ENCODE measurements at regions not wholly inside any gene's neighbourhood (a gene's known extent, or its start where the extent isn't known, plus 50 kb on each side); places are given as distances from the start of the nearest gene placed in this dataset.

DNA sequence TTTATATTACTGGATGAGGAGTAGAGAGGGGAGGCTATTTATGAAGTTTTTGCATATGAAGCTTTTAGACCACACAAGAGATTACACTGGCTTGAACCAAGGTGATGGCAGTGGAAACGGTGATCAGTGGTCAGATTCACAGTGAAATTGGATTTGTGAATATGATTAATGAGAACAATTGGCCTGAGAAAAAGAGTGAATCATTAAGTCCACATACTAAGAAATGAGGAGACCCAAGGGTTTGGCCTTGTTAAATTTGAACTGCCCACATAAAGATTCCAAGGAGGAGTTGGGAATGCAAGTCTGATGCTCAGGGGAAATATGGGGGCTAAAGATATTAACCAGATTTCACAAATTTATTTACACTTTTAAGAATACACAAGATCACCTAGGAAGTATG lies 155.3 kb upstream of the ADGRL3 start:
- TF ChIP-seq, protein P1, sequence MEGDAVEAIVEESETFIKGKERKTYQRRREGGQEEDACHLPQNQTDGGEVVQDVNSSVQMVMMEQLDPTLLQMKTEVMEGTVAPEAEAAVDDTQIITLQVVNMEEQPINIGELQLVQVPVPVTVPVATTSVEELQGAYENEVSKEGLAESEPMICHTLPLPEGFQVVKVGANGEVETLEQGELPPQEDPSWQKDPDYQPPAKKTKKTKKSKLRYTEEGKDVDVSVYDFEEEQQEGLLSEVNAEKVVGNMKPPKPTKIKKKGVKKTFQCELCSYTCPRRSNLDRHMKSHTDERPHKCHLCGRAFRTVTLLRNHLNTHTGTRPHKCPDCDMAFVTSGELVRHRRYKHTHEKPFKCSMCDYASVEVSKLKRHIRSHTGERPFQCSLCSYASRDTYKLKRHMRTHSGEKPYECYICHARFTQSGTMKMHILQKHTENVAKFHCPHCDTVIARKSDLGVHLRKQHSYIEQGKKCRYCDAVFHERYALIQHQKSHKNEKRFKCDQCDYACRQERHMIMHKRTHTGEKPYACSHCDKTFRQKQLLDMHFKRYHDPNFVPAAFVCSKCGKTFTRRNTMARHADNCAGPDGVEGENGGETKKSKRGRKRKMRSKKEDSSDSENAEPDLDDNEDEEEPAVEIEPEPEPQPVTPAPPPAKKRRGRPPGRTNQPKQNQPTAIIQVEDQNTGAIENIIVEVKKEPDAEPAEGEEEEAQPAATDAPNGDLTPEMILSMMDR (conservative IDR thresholded peaks at IDR 0.05): no peak

DNA sequence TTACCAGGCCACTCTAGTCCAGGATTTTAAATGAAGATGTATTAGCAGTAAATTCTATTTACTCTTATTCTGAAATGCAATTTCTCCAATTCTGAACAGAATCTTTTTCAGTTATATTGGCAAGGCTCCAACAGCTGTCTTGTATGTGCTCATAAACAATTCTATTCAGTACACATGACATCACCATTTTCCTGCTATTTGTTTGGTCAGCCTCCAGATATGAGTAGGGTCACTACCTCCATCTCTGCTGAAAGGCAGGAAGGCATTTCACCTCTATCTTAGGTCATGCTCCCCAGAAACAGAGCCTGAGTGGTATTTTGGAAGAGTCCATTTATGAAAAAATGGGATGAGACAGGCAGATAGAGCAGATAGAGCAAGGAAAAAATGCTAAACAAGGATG lies 151.1 kb upstream of the ADGRL3 start:
- TF ChIP-seq, protein P1 (conservative IDR thresholded peaks at IDR 0.05): no peak
- no peak overlapping the region for H3K27ac ChIP-seq

More for the DNA sequence above, 155.3 kb upstream of the ADGRL3 start:
- no peak overlapping the region for H3K27ac ChIP-seq

DNA sequence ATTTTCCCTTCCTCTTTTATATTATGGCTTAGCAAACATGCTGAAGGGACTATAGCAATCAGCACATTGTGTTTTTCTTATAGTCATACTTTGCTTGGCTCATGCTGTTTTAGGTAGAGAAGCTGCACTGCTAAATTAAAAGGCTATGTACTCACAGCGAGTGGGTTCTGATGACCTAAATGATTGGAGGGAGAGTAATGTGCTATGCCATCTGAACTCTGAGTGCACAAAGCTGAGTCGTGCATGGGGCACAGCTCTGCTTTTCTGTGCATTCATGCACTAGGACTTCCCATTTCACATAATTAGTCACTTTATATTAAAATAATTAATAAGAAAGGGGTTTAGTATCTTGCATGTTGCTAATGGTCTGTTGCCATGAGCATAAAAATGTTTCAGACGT lies 132.7 kb upstream of the ADGRL3 start:
- TF ChIP-seq, protein P1 (conservative IDR thresholded peaks at IDR 0.05): no peak
- no peak overlapping the region for H3K27ac ChIP-seq

DNA sequence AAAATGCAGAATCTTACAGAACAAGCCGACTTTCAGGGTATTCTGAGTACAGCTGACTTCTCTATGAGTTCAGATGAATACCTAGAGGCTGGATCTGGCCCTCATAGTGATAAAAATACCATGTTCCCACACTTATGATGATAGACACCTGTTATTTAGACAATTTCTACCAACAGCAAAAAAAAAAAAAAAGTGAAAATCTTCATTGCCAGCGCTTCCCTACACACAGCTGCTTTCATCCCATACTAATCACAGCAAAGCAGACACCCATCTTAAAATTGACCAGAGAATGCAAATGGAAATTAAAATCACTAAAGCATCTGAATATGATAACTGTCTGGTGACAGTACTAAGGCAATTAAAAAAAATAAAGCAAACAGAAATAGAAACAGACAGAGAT lies 132.1 kb upstream of the ADGRL3 start:
- TF ChIP-seq, protein P1 (conservative IDR thresholded peaks at IDR 0.05): no peak
- no peak overlapping the region for H3K27ac ChIP-seq

DNA sequence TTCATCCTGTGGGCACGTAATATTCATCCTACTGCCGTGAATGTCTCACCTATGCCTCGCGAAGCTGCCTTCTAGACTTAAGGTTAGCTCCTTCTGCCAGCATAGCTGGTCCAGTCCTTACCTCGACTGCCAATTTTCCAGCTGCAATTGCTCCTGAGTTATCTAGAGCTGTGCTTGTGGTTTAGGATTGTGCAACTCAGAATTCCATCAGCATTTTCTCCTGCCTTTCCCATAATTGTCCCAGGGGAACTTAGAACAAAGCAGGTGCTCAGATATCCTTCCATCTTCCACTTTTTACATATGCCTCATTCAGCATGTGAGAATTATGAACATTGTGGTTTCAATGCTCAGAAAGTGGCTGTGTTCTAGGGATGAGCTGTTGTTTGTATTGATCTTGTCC lies 131.4 kb upstream of the ADGRL3 start:
- no peak overlapping the region for H3K27ac ChIP-seq

DNA sequence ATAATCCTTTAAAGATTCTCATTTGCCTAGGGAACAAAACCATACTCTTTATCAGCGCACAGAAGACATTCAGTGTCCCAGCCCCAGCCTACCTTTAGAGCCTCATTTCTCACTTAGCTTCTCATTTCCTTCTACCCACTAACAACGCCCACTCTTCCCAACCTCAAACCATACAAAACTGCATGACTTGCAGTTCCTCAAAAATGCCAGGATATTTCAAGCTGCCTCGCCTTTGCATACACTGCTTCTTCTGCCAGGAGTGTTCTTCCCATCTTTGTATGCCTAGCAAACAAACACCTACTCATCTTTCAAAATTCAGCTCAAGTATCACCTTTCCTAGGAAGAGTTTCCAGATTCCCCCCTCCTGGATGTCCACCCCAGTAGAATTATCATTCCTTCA lies 129.9 kb upstream of the ADGRL3 start:
- TF ChIP-seq, protein P1 (conservative IDR thresholded peaks at IDR 0.05): no peak
- no peak overlapping the region for H3K27ac ChIP-seq

More for the DNA sequence above, 131.4 kb upstream of the ADGRL3 start:
- TF ChIP-seq, protein P1 (conservative IDR thresholded peaks at IDR 0.05): no peak

DNA sequence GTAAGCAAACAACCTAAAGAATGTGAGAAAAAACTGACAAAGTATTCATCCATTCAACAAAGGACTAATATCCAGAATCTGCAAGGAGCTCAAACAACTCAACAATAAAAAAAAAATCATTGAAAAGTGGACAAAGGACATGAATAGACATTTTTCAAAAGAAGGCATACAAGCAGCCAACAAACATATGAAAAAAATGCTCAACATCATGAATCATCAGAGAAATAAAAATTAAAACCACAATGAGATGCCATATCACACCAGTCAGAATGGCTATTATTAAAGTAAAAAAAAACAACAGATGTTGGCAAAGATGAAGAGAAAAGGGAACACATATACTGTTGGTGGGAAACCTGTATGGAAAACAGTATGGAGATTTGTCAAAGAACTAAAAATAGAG lies 120.7 kb upstream of the ADGRL3 start:
- H3K27ac ChIP-seq: no peak overlapping the region
- TF ChIP-seq, protein P1 (conservative IDR thresholded peaks at IDR 0.05): no peak

DNA sequence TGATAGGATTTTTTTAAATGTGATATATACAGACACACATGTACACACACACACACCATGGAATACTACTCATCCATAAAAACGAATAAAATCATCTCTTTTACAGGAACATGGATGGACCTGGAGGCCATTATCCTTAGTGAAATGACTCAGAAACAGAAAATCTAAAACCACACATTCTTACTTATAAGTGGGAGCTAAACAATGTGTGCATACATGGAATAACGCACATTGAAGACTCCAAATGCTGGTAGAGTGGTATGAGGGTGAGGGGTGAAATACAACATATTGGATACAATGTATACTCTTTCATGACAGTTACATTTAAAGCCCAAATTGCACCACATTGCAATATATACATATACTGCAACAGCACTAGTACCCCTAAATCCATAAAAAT lies 120.2 kb upstream of the ADGRL3 start:
- TF ChIP-seq, protein P1 (conservative IDR thresholded peaks at IDR 0.05): no peak

More for the DNA sequence above, 120.2 kb upstream of the ADGRL3 start:
- no peak overlapping the region for H3K27ac ChIP-seq
